H9 (cell line): ENCODE measurements at regions not wholly inside any gene's neighbourhood (a gene's known extent, or its start where the extent isn't known, plus 50 kb on each side); places are given as distances from the start of the nearest gene placed in this dataset.

ENCODE experiments used
- DNase-seq: peaks from one replicate; pipeline ENCODE4 v3.0.0-alpha.2; 2017
- H2AFZ ChIP-seq: one replicate; pipeline ENCODE4 v1.6.1; 2013; ENCODE audit warnings: mild to moderate bottlenecking, low read length, control low read depth, moderate library complexity
- H2AK5ac ChIP-seq: 2 replicates; pipeline ENCODE4 v1.6.1; 2013; ENCODE audit warnings: low read length, control low read depth, mixed read lengths; ENCODE audit not compliant: insufficient read length
- H2BK120ac ChIP-seq: one replicate; pipeline ENCODE4 v1.6.1; 2013; ENCODE audit warnings: low read depth, mild to moderate bottlenecking, low read length, control low read depth, inconsistent platforms; ENCODE audit not compliant: poor library complexity, severe bottlenecking
- H2BK12ac ChIP-seq: 2 replicates; pipeline ENCODE4 v1.6.1; 2013; ENCODE audit warnings: low read length, control low read depth, mixed read lengths, low read depth; ENCODE audit not compliant: insufficient read length
- H2BK15ac ChIP-seq: 2 replicates; pipeline ENCODE4 v1.6.1; 2013; ENCODE audit warnings: low read depth, low read length, control low read depth
- H2BK20ac ChIP-seq: one replicate; pipeline ENCODE4 v1.6.1; 2013; ENCODE audit warnings: low read depth, mild to moderate bottlenecking, low read length, control low read depth, inconsistent platforms; ENCODE audit not compliant: poor library complexity, severe bottlenecking
- H2BK5ac ChIP-seq: 2 replicates; pipeline ENCODE4 v1.6.1; 2013; ENCODE audit warnings: low read length, control low read depth, mixed read lengths; ENCODE audit not compliant: insufficient read length
- H3K14ac ChIP-seq: 2 replicates; pipeline ENCODE4 v1.6.1; 2013; ENCODE audit warnings: low read length, control low read depth; ENCODE audit not compliant: insufficient read depth
- H3K18ac ChIP-seq: 2 replicates; pipeline ENCODE4 v1.6.1; 2013; ENCODE audit warnings: low read depth, mild to moderate bottlenecking, mixed read lengths, low read length, control low read depth; ENCODE audit not compliant: insufficient read length
- H3K23ac ChIP-seq: 2 replicates; pipeline ENCODE4 v1.6.1; 2013; ENCODE audit warnings: low read length, control low read depth, mixed read lengths, low read depth; ENCODE audit not compliant: insufficient read length
- H3K23me2 ChIP-seq: 2 replicates; pipeline ENCODE4 v1.6.1; 2013; ENCODE audit warnings: low read depth, mild to moderate bottlenecking, mixed read lengths, low read length, control low read depth; ENCODE audit not compliant: insufficient read length, poor library complexity, severe bottlenecking
- H3K27ac ChIP-seq: 2 replicates; pipeline ENCODE4 v1.5.1; 2013; ENCODE audit warnings: low read length, control low read depth, mixed read lengths, low read depth; ENCODE audit not compliant: insufficient read length
- H3K27me3 ChIP-seq: 2 replicates; pipeline ENCODE4 v1.6.1; 2013; ENCODE audit warnings: low read length, control low read depth, inconsistent platforms; ENCODE audit not compliant: insufficient read depth
- H3K4ac ChIP-seq: 2 replicates; pipeline ENCODE4 v1.6.1; 2013; ENCODE audit warnings: low read depth, mild to moderate bottlenecking, control low read depth, inconsistent platforms, low read length, moderate library complexity
- H3K4me1 ChIP-seq: 2 replicates; pipeline ENCODE4 v1.6.1; 2013; ENCODE audit warnings: low read length, control low read depth, inconsistent platforms; ENCODE audit not compliant: insufficient read depth
- H3K4me2 ChIP-seq: 2 replicates; pipeline ENCODE4 v1.6.1; 2013; ENCODE audit warnings: low read length, control low read depth, mixed read lengths; ENCODE audit not compliant: insufficient read length, insufficient read depth
- H3K56ac ChIP-seq: 2 replicates; pipeline ENCODE4 v1.6.1; 2013; ENCODE audit warnings: low read depth, mild to moderate bottlenecking, mixed read lengths, low read length, control low read depth; ENCODE audit not compliant: insufficient read length
- H3K79me1 ChIP-seq: 2 replicates; pipeline ENCODE4 v1.6.1; 2013; ENCODE audit warnings: low read depth, mild to moderate bottlenecking, moderate library complexity, low read length, control low read depth, inconsistent platforms; ENCODE audit not compliant: insufficient read depth, poor library complexity, severe bottlenecking
- H3K79me2 ChIP-seq: 2 replicates; pipeline ENCODE4 v1.6.1; 2013; ENCODE audit warnings: low read length, control low read depth, inconsistent platforms; ENCODE audit not compliant: insufficient read depth
- H3K9ac ChIP-seq: 2 replicates; pipeline ENCODE4 v1.6.1; 2013; ENCODE audit warnings: low read length, control low read depth, mixed read lengths; ENCODE audit not compliant: insufficient read length; ENCODE audit errors: extremely low read depth
- H3K9me3 ChIP-seq: one replicate; pipeline ENCODE4 v1.6.1; 2013; ENCODE audit warnings: low read depth, low read length, inconsistent platforms; ENCODE audit not compliant: control insufficient read depth
- H3T11ph ChIP-seq: one replicate; pipeline ENCODE4 v1.6.1; 2013; ENCODE audit warnings: mild to moderate bottlenecking, low read length, control low read depth, inconsistent platforms
- H4K20me1 ChIP-seq: one replicate; pipeline ENCODE4 v1.6.1; 2013; ENCODE audit not compliant: control insufficient read depth, insufficient read length, insufficient read depth
- H4K5ac ChIP-seq: 2 replicates; pipeline ENCODE4 v1.6.1; 2013; ENCODE audit warnings: low read depth, mild to moderate bottlenecking, mixed read lengths, low read length, control low read depth; ENCODE audit not compliant: insufficient read length
- H4K8ac ChIP-seq: replicated peaks from 2 replicates; pipeline ENCODE4 v1.6.1; 2013; ENCODE audit warnings: low read length, control low read depth, mixed read lengths, low read depth; ENCODE audit not compliant: insufficient read length
- H4K91ac ChIP-seq: 2 replicates; pipeline ENCODE4 v1.6.1; 2013; ENCODE audit warnings: low read depth, mild to moderate bottlenecking, moderate library complexity, mixed read lengths, low read length, control low read depth; ENCODE audit not compliant: insufficient read length
- H3K27ac Mint-ChIP-seq, 3 experiments: 2 replicates in 2 of 3; 3 replicates in 1 of 3; pipeline ENCODE4 v1.8.0; 2020 to 2021; ENCODE audit warnings: mixed read lengths in 3 of 3, mild to moderate bottlenecking in 1 of 3, moderate library complexity in 1 of 3
- H3K27me3 Mint-ChIP-seq: 2 replicates; pipeline ENCODE4 v1.8.0; 2021; ENCODE audit warnings: low read depth, mild to moderate bottlenecking, moderate library complexity, mixed read lengths
- H3K36me3 Mint-ChIP-seq, 3 experiments: 2 replicates in 2 of 3; 3 replicates in 1 of 3; pipeline ENCODE4 v1.8.0; 2020 to 2021; ENCODE audit warnings: low read depth in 3 of 3, mixed read lengths in 3 of 3; ENCODE audit not compliant: insufficient read depth in 1 of 3
- H3K4me1 Mint-ChIP-seq, 2 experiments: 2 replicates each; pipeline ENCODE4 v1.8.0; 2020; ENCODE audit warnings: mixed read lengths in 2 of 2
- H3K4me3 Mint-ChIP-seq, 2 experiments: 2 replicates in 1 of 2; 3 replicates in 1 of 2; pipeline ENCODE4 v1.8.0; 2020 to 2021; ENCODE audit warnings: mild to moderate bottlenecking in 2 of 2, mixed read lengths in 2 of 2, moderate library complexity in 1 of 2
- H3K9me3 Mint-ChIP-seq, 2 experiments: 2 replicates in 1 of 2; 3 replicates in 1 of 2; pipeline ENCODE4 v1.8.0; 2020; ENCODE audit warnings: mild to moderate bottlenecking in 2 of 2, mixed read lengths in 2 of 2, moderate library complexity in 1 of 2
- WGBS: extraction: QIAGEN DNeasy Blood & Tissue Kit; methylation state at CpG from one replicate; pipeline ENCODE4 v1.1.7; 2013; ENCODE audit warnings: missing lambda C conversion rate, low lambda C conversion rate, mixed read lengths; ENCODE audit not compliant: insufficient read length; ENCODE audit errors: extremely low coverage; 5-methylcytosine and 5-hydroxymethylcytosine counted together
- TF ChIP-seq, protein P1 (sequence below): fragments of 200-600 bp; sonication (generic); conservative IDR thresholded peaks from 3 replicates; pipeline ENCODE4 v1.8.0; 2021; ENCODE audit warnings: antibody characterized with exemption, mild to moderate bottlenecking

DNA sequence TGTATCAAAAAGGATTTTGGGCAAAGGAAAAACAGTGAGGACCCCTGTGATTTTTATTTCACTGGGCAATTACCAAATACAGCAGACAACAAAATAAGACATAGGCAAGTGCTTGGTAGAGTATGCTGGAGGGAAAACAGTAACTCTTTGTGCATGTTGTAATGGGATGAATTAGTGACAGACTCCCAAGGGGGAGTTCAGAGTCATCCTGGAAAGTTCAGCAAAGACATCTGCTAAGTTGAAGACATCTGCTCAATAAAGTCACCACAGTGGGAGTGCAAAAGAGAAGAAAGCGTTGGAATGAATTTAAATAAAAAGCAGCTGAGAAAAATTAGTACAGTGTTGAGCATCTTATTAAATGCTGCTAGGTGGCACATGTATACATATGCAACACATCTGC is 378.8 kb upstream of the ISX start:
- Histone ChIP-seq H4K5ac (no peak overlapping the region), H2BK120ac (no peak overlapping the region), H3K79me1 (no peaks in the 10 kb centered on the region), H3K9me3 (no peaks in the 10 kb centered on the region), H3K4me1 (no peaks in the 10 kb centered on the region), H3K23me2 (no peaks in the 10 kb centered on the region), H3K14ac (no peak overlapping the region), H4K91ac (no peak overlapping the region), H4K20me1 (no peaks in the 10 kb centered on the region), H3K23ac (no peak overlapping the region), H3K4me2 (no peak overlapping the region), H3K27me3 (no peaks in the 10 kb centered on the region), H2BK5ac (no peak overlapping the region), H2AK5ac (no peak overlapping the region), H4K8ac (no peak overlapping the region), H2BK20ac (no peak overlapping the region), H3T11ph (no peak overlapping the region), H3K27ac (no peak overlapping the region), H3K56ac (no peak overlapping the region), H2BK15ac (no peak overlapping the region), H3K18ac (no peak overlapping the region), H3K4ac (no peak overlapping the region), H3K9ac (no peak overlapping the region), H3K79me2 (no peaks in the 10 kb centered on the region), H2AFZ (no peak overlapping the region), H2BK12ac (no peak overlapping the region)
- Mint-ChIP-seq H3K36me3 (peaks cover 0 to 6% (median 0%) of the 10 kb centered on the region in 3 experiments; a peak in 2 of 7 replicates), H3K4me3 (no peak overlapping the region), H3K27ac (no peak overlapping the region), H3K27me3 (no peaks in the 10 kb centered on the region; the same call in 1 of the 2 replicates), H3K4me1 (no peaks in the 10 kb centered on the region), H3K9me3 (peaks cover 6 to 8% of the 10 kb centered on the region in 2 experiments; a peak in 3 of 5 replicates)
- TF ChIP-seq, protein P1, sequence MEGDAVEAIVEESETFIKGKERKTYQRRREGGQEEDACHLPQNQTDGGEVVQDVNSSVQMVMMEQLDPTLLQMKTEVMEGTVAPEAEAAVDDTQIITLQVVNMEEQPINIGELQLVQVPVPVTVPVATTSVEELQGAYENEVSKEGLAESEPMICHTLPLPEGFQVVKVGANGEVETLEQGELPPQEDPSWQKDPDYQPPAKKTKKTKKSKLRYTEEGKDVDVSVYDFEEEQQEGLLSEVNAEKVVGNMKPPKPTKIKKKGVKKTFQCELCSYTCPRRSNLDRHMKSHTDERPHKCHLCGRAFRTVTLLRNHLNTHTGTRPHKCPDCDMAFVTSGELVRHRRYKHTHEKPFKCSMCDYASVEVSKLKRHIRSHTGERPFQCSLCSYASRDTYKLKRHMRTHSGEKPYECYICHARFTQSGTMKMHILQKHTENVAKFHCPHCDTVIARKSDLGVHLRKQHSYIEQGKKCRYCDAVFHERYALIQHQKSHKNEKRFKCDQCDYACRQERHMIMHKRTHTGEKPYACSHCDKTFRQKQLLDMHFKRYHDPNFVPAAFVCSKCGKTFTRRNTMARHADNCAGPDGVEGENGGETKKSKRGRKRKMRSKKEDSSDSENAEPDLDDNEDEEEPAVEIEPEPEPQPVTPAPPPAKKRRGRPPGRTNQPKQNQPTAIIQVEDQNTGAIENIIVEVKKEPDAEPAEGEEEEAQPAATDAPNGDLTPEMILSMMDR, result no peak
- DNase-seq, result no peak
- WGBS, result no CpG with 5 or more reads among the region's 1 CpG
